IPS-18a (cell line): ENCODE measurements at regions not wholly inside any gene's neighbourhood (a gene's known extent, or its start where the extent isn't known, plus 50 kb on each side); places are given as distances from the start of the nearest gene placed in this dataset.

ENCODE experiments used
- H3K27ac ChIP-seq: one replicate; pipeline ENCODE4 v1.5.1; 2013; ENCODE audit warnings: low read length
- H3K27me3 ChIP-seq: one replicate; pipeline ENCODE4 v1.6.1; 2013; ENCODE audit warnings: mild to moderate bottlenecking, low read length; ENCODE audit not compliant: control insufficient read depth, insufficient read depth
- H3K36me3 ChIP-seq: one replicate; pipeline ENCODE4 v1.6.1; 2013; ENCODE audit warnings: low read depth, low read length; ENCODE audit not compliant: control insufficient read depth
- H3K4me1 ChIP-seq: one replicate; pipeline ENCODE4 v1.6.1; 2013; ENCODE audit warnings: low read depth, low read length; ENCODE audit not compliant: control insufficient read depth
- H3K4me3 ChIP-seq: one replicate; pipeline ENCODE4 v1.5.1; 2013; ENCODE audit warnings: low read length
- H3K9ac ChIP-seq: one replicate; pipeline ENCODE4 v1.6.1; 2013; ENCODE audit warnings: mild to moderate bottlenecking, low read length, moderate library complexity
- H3K9me3 ChIP-seq: one replicate; pipeline ENCODE4 v1.6.1; 2013; ENCODE audit warnings: low read depth, low read length; ENCODE audit not compliant: control insufficient read depth

DNA sequence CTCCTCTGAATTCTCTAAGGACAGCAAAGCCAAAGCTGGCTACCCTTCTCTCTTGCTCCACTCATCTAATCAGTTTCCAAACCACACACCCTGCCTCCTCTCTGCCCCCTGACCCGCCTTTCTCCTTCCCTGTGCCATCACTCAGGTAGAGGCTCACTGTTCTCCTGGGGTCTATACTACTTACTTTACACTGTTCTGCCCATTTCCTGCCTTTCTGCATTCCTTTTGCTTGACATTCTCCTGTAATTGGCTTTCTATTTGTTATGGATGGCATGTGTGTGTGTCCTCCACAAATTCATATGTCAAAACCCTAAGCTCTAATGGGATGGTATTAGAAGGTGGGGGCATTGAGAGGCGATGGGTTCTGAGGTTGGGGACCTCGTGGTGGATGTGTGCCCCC is 675.2 kb upstream of the ID2 start:
- H3K4me1 ChIP-seq: no peaks in the 10 kb centered on the region
- H3K27ac ChIP-seq: no peak overlapping the region

DNA sequence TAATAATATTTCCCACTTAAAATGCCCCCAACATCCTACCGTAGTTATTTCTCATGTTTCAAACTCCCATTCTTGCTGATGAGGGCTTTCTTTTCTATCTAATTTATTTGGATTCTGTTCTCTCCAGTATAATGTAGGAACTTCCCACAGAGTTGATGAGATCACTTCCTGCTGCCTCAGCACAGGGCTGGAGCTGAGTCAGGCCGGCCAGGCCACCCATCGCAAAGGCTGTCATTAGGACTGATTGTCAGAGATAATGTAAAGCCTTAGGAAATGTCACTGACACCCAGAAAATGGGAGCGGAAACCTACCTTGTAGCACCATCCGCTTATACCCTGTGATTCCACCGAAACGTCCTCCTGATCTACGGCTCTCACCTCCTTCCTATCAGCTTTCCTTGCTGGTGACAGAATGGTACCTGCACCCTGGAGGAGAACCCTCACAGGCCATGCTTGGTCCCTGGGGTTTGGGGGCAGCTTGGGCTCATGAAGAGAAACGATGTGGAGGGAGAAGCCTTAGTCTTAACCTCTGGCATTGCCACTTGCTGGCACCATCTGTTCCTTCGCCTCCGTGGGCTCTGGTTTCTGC is 672.8 kb upstream of the ID2 start:
- no peak overlapping the region for H3K27ac ChIP-seq
- H3K4me3 ChIP-seq: no peak overlapping the region
- H3K27me3 ChIP-seq: no peaks in the 10 kb centered on the region
- H3K9me3 ChIP-seq: no peaks in the 10 kb centered on the region
- H3K36me3 ChIP-seq: no peaks in the 10 kb centered on the region
- H3K9ac ChIP-seq: no peak overlapping the region
- no peaks in the 10 kb centered on the region for H3K4me1 ChIP-seq

More for the DNA sequence above, 675.2 kb upstream of the ID2 start:
- Histone ChIP-seq H3K4me3 (no peak overlapping the region), H3K27me3 (no peaks in the 10 kb centered on the region), H3K9me3 (no peaks in the 10 kb centered on the region), H3K9ac (no peak overlapping the region), H3K36me3 (no peaks in the 10 kb centered on the region)

DNA sequence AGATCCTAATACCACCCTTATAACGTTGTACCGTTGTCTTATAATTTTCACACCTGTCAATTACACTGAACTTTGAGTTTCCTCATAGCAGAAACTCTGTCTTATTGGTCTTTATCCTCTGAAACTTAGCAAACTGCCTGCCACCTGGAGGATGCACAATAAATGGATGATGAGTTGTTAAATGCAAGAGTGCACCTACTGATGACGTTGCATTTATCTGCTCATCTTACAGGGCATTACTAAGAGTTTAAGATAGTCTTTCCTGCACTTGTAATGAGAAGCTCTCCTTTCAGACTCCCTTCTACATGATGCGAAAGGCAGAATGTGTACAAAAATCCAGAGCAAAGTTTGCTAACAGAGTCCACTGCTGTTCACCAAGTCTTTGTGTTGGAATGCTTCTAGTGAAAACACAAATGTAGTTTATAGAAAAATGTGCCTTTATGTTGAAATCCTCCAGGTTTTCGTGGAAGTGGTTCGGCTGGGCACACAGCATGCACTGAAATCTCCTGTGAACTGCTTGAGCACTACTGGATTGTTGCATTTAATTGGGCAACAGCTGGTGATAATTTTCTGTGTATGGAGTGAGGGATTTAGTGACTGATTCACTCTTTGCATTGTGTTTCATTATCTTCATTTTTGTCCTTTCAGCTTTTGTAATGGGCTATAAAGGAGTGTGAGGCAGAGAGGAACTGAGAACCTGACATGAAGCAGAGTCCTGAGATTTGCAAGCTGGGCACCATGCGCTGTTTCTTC is 665.8 kb upstream of the ID2 start:
- Histone ChIP-seq H3K4me1 (no peaks in the 10 kb centered on the region), H3K9ac (no peak overlapping the region), H3K9me3 (no peaks in the 10 kb centered on the region), H3K4me3 (no peak overlapping the region), H3K36me3 (no peaks in the 10 kb centered on the region), H3K27me3 (no peaks in the 10 kb centered on the region), H3K27ac (no peak overlapping the region)

DNA sequence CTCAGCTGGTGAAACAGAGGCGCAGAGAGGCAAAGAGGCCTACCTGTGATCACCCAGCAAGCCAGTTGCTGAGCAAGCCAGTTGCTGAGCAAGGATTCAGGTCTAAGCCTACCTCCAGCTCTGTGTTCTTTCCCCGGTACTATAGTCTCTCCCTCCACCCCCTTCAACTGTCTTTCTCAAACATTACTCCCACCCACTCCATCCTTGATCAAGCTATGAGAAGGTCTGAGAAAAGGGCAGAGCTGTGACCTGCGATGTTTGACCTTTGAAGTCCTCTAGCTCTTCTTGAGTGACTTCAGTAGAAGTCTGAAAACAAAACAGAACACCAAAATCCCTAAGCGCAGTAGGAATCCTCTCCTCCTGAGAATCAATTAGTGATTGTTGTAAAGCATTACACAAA is 665.2 kb upstream of the ID2 start:
- no peaks in the 10 kb centered on the region for H3K4me1 ChIP-seq
- H3K27ac ChIP-seq: no peak overlapping the region
- H3K4me3 ChIP-seq: no peak overlapping the region
- no peaks in the 10 kb centered on the region for H3K36me3 ChIP-seq
- no peaks in the 10 kb centered on the region for H3K9me3 ChIP-seq
- no peaks in the 10 kb centered on the region for H3K27me3 ChIP-seq
- no peak overlapping the region for H3K9ac ChIP-seq

DNA sequence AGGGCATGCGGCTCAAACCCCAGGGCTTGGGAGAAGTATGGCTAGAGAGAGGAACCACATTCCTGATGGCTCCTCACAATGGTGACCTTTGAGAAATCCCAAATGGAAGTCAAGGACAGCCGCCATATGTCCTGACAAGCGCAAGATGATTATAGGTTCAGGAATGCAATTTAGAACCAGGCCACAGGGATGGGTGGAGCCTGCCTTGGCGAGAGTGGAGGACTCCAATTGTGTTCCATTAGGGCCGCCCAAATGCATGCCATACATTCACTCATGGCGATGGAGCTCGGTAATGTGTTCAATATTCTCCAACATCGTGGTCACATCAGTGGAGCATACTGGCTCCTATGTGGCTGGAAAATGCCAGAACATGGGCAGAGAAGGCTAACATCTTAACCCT is 662.9 kb upstream of the ID2 start:
- H3K9ac ChIP-seq: no peak overlapping the region
- H3K4me3 ChIP-seq: no peak overlapping the region
- H3K4me1 ChIP-seq: no peaks in the 10 kb centered on the region
- H3K9me3 ChIP-seq: no peaks in the 10 kb centered on the region
- H3K27ac ChIP-seq: no peak overlapping the region
- no peaks in the 10 kb centered on the region for H3K36me3 ChIP-seq
- H3K27me3 ChIP-seq: no peaks in the 10 kb centered on the region

DNA sequence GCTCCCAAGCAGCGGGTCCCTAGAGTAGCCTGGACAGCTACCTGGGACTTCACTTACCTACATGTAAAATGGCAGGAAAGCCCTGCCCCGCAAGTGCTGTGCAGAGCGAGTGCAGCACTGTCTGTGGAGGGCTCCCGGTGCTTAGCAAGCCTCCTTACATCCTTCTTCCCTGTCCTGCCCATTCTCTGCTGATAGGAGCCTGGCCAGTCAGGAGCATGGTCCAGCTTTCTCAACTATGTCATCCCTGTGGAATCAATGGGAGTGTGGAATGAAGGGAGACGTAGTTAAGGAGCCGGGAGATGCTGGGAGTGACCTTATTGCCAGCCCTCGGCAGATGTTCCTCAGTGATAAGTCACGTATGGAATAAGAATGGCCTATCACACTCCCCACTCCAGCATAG is 661.9 kb upstream of the ID2 start:
- no peaks in the 10 kb centered on the region for H3K4me1 ChIP-seq
- H3K9ac ChIP-seq: no peak overlapping the region
- H3K27me3 ChIP-seq: no peaks in the 10 kb centered on the region
- H3K4me3 ChIP-seq: no peak overlapping the region
- no peak overlapping the region for H3K27ac ChIP-seq
- no peaks in the 10 kb centered on the region for H3K9me3 ChIP-seq
- H3K36me3 ChIP-seq: no peaks in the 10 kb centered on the region

DNA sequence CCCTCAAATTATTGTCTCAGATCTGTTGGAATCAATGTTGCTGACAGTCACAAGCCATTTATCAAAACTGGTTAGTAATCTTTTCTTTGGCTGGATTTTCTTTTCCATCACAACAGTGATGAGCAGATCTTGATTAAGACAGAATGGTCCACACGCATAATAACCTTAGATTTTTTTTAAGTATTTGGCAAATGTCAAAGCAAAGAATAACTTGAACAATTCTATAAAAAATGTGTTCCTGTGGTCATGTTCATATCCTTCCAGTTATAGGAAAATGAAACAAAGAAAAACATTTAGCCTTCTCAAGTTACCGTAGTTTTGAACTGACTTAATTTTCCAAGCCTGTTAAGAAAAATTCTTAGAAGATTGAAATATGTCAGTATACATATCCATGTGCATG is 659.9 kb upstream of the ID2 start:
- no peaks in the 10 kb centered on the region for H3K36me3 ChIP-seq
- H3K27me3 ChIP-seq: no peaks in the 10 kb centered on the region
- no peak overlapping the region for H3K9ac ChIP-seq
- no peaks in the 10 kb centered on the region for H3K9me3 ChIP-seq
- no peak overlapping the region for H3K27ac ChIP-seq
- no peaks in the 10 kb centered on the region for H3K4me1 ChIP-seq
- H3K4me3 ChIP-seq: no peak overlapping the region

DNA sequence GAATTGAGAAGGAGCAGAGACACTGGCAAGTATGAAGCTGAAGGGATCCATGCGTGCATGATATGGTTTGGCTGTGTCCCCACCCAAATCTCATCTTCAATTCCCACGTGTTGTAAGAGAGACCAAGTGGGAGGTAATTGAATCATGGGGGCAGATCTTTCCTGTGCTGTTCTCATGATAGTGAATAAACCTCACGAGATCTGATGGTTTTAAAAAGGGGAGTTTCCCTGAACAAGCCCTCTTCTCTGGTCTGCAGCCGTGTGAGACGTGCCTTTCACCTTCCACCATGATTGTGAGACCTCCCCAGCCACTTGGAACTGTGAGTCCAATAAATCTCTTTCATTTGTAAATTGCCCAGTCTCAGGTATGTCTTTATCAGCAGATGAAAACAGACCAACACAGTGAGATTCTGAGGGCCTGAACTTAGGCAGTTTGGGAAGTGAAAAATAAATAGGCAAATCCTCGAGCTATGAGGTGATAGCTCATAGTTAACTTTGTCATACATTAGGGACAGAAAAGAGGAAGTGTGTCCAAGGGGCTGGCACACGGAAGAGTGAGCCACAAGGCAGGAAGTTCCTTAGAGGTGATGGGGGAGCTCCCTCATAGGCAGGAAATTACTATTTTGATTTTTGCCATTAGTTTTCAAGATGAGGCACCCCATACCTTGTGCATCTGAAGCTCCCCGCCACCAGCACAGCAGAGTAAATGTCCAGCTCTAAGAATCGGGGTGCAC is 658.8 kb upstream of the ID2 start:
- Histone ChIP-seq H3K27ac (no peak overlapping the region), H3K9me3 (no peaks in the 10 kb centered on the region), H3K36me3 (no peaks in the 10 kb centered on the region), H3K4me1 (no peaks in the 10 kb centered on the region), H3K27me3 (no peaks in the 10 kb centered on the region), H3K9ac (no peak overlapping the region), H3K4me3 (no peak overlapping the region)

DNA sequence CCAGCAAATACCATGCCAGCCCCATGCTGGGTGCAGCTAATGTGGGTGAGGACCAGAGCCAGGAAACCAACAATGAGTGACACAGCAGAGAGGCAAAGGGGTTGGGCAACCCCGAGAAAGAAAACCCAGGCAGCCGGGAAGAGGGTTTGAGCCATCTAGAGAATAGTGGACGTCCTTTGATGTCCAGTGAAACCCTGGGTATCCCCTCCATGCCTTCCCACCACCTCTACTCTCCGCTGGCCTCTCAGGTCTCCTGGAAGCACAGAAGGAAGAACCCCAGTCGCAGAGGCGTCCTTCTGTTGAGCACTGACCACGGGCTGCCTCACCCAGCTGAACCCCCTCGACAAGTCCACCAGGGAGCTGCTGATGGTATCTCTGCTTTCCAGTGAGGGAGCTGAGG is 657.4 kb upstream of the ID2 start:
- Histone ChIP-seq H3K27ac (no peak overlapping the region), H3K36me3 (no peaks in the 10 kb centered on the region), H3K9me3 (no peaks in the 10 kb centered on the region), H3K27me3 (no peaks in the 10 kb centered on the region), H3K9ac (no peak overlapping the region), H3K4me1 (no peaks in the 10 kb centered on the region), H3K4me3 (no peak overlapping the region)

DNA sequence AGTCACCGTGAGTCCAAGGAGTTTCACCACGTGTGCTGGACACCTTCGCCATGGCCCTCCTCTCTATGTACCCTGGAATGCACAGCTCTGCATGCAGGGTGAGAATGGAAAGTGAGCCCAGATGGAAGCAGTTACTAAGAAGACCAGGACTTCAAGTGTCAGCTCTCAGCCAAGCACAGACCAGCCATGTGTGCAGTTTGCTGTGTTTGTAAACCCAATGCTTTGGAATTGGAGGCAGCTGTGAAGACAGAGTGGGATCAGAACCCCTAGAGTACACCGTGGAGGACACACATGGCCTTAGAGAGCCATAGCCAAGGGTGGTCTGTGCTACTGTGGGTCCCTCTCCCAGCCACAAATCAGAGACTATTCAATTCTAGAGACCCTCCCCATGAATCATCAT is 655.5 kb upstream of the ID2 start:
- H3K9ac ChIP-seq: no peak overlapping the region
- H3K27ac ChIP-seq: no peak overlapping the region
- H3K36me3 ChIP-seq: no peaks in the 10 kb centered on the region
- no peak overlapping the region for H3K4me3 ChIP-seq
- H3K4me1 ChIP-seq: no peaks in the 10 kb centered on the region
- no peaks in the 10 kb centered on the region for H3K9me3 ChIP-seq
- no peaks in the 10 kb centered on the region for H3K27me3 ChIP-seq

DNA sequence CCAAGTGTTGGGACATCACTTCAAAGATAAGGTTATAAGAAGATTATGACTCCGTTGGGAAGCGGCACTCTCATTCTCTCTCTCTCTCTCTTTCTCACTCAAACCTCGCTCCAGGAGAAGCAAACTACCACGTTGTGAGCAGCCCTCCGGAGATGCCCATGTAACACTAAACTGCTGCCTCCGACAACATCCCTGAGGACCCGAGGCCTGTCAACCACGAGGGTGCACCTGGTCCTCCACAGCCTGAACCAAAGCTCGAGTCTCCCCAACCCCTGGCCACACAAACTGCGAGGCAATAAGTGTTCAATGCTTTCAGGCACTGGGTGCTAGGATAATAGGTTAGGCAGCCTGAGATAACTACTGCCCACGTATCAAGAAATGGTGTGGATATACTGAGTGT is 654.5 kb upstream of the ID2 start:
- Histone ChIP-seq H3K4me1 (no peaks in the 10 kb centered on the region), H3K36me3 (no peaks in the 10 kb centered on the region)

DNA sequence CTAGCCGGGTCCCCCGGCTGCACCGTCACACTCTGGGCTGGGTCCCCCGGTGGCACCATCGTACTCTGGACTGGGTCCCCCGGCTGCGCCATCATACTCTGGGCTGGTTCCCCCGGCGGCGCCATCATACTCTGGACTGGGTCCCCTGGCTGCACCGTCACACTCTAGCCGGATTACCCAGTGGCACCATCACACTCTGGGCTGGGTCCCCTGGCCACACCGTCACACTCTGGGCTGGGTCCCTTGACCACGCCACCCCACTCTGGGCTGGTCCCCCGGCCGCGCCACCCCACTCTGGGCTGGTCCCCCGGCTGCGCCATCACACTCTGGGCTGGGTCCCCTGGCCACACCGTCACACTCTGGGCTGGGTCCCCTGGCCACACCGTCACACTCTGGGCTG is 653.8 kb upstream of the ID2 start:
- no peak overlapping the region for H3K4me3 ChIP-seq
- no peaks in the 10 kb centered on the region for H3K9me3 ChIP-seq
- H3K4me1 ChIP-seq: no peaks in the 10 kb centered on the region
- H3K36me3 ChIP-seq: no peaks in the 10 kb centered on the region
- H3K27me3 ChIP-seq: no peaks in the 10 kb centered on the region
- H3K27ac ChIP-seq: no peak overlapping the region
- no peak overlapping the region for H3K9ac ChIP-seq

More for the DNA sequence above, 654.5 kb upstream of the ID2 start:
- no peak overlapping the region for H3K27ac ChIP-seq
- H3K9ac ChIP-seq: no peak overlapping the region
- H3K9me3 ChIP-seq: no peaks in the 10 kb centered on the region
- H3K27me3 ChIP-seq: no peaks in the 10 kb centered on the region
- H3K4me3 ChIP-seq: no peak overlapping the region
